Fibroblast of pulmonary artery (primary cell): ENCODE measurements at regions not wholly inside any gene's neighbourhood (a gene's known extent, or its start where the extent isn't known, plus 50 kb on each side); places are given as distances from the start of the nearest gene placed in this dataset.

Experiments
- DNase-seq: peaks from one replicate; pipeline ENCODE4 v3.0.0-alpha.2; 2010; ENCODE audit warnings: low read depth
- H3K4me3 ChIP-seq: replicated peaks from 2 replicates; pipeline ENCODE4 v1.5.1; 2011; ENCODE audit warnings: low read depth, mild to moderate bottlenecking, control low read depth, low read length, moderate library complexity
- CTCF ChIP-seq: IDR thresholded peaks from 2 replicates; pipeline ENCODE4 v1.5.1; 2011; ENCODE audit warnings: mild to moderate bottlenecking, control low read depth, low read length, inconsistent platforms; ENCODE audit errors: missing control alignments

GRCh38 chr13:75231235-75231634 is 250.7 kb downstream of the TBC1D4 start:
- no peak overlapping the region for H3K4me3 ChIP-seq
- no peak for TF ChIP-seq CTCF
- DNase-seq, result no peak

GRCh38 chr13:75226733-75227435 is 255.1 kb downstream of the TBC1D4 start:
- DNase-seq, result peak; percentile 85
- no peak overlapping the region for H3K4me3 ChIP-seq
- no peak for TF ChIP-seq CTCF

- no peak overlapping the region for H3K4me3 ChIP-seq
- DNase-seq, result no peak
- no peak for TF ChIP-seq CTCF
These were observed 255.9 kb downstream of the TBC1D4 start for GRCh38 chr13:75226092-75226491.

GRCh38 chr13:75225288-75226032 is 256.5 kb downstream of the TBC1D4 start:
- TF ChIP-seq CTCF, result no peak
- no peak for DNase-seq
- no peak overlapping the region for H3K4me3 ChIP-seq

GRCh38 chr13:75224053-75224742 is 257.8 kb downstream of the TBC1D4 start:
- no peak overlapping the region for H3K4me3 ChIP-seq
- TF ChIP-seq CTCF, result no peak
- DNase-seq, result no peak

- no peak overlapping the region for H3K4me3 ChIP-seq
- no peak for TF ChIP-seq CTCF
- DNase-seq, result peak; percentile 69
These were observed 259.9 kb downstream of the TBC1D4 start for GRCh38 chr13:75222031-75222430.
